Iris pigment epithelial cell (primary cell): ENCODE measurements at regions not wholly inside any gene's neighbourhood (a gene's known extent, or its start where the extent isn't known, plus 50 kb on each side); places are given as distances from the start of the nearest gene placed in this dataset.

Source experiments
- DNase-seq: peaks from one replicate; pipeline ENCODE4 v3.0.0-alpha.2; 2011; ENCODE audit warnings: low read depth

DNA sequence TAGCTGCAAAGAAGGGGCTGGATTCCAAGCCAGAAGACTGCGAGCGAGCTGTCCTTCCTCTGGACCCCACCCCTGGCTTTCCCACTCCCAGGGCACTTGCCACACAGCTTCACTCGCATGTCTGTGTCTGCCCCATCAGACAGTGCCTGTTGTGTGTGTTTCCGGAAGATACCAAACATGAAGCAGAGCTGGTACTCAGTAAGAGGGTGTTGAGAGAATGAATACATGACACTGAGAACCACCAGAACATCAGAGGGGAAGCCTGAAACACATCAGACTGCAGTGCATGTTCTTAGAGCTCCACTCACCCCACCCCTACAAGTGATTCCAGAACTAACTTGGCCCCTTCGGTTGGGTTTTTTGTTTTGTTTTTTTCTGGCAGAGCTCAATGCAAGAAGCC lies 181.5 kb downstream of the TTC32 start:
- no peak for DNase-seq

DNA sequence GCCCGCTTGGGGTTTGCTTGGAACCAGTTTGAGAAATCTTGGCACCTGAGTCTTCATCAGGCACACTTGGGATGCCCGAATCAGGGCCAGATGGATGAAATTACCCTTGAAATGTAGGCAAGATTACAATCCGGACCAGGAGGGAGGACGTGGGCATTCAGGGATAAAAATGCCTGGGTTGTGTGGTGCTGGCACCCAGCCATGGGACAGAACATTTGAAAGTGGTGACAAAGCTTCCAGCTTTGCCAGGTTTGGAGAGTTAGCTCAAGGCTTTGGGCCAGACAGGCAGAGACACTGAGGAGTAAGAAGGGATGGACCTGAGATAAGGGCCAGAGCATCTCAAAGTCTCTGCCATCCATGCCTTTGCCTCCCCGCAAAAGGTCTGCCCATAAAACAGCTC lies 182.2 kb downstream of the TTC32 start:
- DNase-seq, result no peak

DNA sequence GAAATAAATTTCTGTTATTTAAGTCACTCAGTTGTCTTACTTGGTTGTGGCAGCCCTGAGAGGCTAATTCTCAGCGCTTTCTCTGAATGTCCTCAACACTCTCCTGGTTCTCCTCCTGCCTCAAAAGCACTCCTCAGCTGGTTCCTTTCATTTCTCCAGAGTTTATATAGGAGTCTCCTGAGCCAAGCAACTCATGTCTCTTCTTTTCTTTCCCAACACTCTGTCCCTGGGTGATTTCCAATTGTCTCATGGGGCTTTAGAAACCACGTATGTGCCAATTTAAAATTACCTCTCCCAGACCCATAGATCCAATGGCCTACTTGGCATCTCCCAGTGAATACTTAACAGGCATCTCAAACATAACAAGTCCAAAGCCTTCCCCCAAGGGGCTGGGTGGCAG lies 184.3 kb downstream of the TTC32 start:
- DNase-seq, result no peak

DNA sequence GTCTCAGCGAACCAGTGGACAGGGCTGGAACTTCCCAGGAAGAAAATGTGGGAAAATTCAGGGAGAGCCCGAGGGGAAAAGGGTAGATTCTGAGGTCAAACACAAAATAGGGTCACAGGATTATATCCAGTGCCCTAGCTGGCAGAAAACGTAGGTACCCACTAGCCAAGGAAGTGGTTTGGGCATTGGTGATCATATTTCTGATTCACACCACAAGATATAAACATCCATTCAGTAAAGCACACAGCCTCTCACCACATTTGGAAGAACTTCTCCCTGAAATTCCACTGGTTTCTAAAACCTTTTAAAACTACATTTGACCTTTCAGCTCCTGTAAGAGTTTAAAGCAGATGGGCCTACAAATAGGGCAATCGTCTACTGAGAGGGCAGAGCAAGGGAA lies 186.9 kb downstream of the TTC32 start:
- DNase-seq, result peak; percentile 21

DNA sequence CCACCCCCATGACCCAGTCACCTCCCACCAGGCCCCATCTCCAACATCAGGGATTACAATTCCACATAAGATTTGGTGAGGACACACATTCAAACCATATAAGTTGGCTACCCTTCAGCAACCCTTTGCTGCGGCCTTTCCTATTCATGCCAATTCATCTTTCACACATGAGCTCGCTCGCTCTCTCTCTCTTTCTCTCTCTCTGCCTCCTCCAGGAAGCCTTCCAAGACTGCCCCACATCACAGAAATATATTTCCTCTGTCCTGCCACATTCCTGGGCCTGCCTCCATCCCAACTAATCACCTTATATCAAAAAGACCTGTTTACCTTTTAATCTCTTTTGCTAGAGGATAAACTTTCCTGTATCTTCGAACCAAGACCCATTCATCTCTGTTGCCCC lies 188.9 kb downstream of the TTC32 start:
- no peak for DNase-seq

DNA sequence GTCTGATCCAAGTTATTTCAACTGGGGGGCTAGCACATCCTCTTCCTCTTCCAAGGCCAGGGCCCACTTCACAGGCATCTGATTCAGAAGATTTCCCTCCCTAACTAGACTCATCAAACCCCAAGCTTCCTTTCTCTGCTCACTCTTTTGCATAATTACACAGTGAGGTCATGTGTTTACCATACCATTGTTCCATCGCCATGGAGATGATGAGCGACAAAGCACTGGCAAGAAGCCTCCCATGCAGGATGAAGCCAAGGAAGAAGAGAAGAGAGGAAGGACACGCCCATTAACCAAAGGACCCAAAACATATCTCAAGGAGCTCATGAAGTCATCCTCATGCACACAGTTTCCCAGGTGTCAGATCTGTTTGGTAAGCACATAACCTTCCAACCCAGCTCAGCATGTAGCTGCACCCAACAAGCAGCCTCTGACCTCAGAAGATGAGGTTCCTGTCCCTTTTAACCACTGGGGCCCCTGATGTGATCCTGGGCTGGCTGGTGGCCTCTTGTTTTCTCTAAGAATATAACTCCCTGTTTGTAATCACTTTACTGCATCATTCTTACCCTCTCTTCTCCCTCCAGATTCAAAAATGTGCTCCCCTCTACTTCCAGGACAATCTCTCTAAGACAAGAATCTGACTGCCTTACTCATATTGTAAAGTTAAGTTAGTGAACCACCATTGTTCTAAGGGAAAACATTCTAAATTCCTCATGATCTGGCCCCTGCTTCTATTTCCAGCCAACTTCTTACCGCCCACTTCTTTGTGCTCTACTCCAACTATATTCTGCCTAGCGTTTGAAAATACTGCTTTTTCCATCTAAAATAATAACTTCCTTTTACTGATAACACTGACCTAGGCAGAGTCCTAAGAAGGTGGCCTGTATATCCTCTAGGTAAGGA lies 190.1 kb downstream of the TTC32 start:
- DNase-seq, result peak; percentile 98

DNA sequence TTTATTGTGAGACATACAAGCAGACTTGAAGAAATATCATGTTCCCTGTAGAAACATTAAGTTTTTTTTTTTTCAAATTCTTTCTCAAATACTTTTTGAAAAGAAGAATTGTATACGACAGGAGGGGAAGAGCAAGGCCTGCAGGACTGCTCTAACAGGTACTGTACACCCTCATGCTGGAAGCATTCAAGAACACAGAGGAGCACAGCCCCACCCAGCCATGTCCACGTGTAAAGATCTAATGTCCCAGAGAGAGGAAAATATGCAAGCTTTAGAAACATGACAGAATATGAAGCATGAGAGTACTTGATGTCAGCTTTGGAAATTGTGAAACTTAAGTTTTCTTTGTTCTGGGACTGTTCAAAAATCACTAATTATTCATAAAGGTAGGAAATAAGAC lies 191.6 kb downstream of the TTC32 start:
- no peak for DNase-seq

DNA sequence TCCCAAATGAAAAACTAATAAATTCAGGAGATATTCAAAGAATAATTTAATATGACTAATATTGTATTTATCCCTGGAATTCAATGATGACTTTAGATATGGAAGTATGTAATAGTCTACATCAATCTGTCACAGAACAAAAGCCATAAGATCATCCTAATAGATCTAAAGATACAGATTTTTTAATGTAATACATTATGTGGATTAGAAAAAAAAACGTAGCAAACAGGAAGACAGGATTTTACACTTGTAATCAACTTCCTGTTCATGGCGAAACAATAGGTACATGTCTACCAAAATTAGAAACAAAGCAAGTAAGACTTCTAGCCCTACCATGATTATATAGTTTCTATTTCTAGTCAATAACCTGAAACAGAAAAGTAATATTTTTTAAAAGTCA lies 192.2 kb downstream of the TTC32 start:
- DNase-seq, result no peak

DNA sequence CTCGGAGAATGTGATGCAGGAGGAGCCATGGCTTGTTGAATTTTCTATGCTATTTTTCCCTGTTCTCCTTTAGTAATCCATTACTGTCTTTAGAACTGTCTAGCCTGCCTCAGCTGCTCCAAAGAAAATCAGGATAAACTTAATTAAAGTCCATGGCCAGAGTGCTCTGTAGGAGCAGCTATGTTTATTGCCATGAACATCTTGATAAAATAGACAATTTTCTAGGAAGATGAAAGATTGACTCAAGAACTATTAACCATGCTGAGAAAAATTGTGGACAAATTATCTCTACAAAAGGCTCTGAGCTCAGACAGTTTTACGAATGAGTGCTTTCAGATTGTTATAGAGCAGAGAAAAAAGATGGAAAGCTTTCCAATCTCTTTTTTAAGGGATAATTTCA lies 193.0 kb downstream of the TTC32 start:
- no peak for DNase-seq

DNA sequence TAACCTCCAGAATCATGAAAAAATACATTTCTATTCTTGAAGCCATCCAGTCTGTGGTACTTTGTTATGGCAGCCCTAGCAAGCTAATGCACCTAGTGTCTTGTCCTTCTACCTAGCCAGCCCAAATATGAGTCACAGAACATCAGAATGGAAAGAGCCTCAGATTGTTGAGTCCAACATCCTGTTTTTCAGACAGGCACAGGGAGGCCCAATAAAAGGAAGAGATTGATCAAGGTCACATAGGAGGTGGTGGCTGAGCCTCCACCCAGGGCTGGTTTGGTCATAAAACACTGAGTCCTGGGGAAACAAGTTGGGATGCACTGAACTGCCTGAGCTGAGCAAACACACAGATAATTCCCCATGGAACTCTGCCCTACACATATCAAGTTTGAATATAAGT lies 195.5 kb downstream of the TTC32 start:
- peak; percentile 29 for DNase-seq

DNA sequence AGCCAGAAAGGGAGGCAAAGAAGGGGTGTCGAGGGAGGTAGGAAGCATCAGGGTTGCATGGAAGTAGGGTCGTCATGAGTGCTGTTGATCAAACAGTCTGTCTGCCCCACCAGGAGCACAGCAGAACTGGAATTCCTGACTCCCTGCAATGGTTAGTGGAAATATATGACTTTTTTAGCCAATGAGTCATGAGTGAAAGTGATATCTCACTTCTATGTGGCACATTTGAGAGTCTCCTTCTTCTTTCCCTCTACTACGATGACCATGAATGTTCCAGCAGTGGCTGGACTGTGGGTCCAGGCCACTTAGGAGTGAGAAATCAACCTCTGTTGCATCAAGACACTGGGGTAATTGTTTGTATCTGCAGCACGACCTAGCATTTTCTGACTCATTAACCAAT lies 199.5 kb downstream of the TTC32 start:
- DNase-seq, result peak; percentile 29

DNA sequence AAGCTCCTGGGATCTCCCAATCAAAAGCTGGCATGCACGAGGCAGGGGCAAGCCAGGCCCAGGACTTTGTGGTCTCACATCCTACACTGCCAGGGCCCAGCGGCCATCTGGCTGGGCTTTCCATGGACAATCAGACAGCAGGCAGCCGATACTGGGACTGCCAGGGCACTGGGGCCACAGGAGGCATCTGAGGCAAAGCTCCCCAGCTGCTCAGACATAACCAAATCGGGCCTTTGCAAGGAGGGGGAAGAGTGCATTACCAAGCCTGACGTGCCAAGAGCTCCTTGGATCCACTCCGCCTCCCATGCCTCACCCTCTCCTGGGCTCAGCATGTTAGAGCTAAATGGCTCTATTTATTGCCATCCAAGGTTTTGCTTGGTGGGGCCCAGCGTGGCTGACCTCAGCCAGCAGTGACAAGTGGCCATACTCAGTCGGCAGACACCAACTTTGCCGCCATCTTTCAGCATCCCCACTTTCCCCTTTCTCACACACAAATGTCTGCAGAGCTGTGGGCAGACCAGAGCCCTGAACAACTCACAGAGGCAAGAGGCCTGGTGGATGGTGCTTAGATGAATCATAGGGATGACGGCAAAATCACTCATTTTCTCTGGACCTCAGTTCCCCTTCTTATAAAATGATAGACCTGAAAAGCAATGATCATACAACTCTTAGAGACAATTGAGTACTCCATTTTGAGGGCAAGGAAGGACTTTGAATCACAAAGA lies 200.8 kb downstream of the TTC32 start:
- no peak for DNase-seq

DNA sequence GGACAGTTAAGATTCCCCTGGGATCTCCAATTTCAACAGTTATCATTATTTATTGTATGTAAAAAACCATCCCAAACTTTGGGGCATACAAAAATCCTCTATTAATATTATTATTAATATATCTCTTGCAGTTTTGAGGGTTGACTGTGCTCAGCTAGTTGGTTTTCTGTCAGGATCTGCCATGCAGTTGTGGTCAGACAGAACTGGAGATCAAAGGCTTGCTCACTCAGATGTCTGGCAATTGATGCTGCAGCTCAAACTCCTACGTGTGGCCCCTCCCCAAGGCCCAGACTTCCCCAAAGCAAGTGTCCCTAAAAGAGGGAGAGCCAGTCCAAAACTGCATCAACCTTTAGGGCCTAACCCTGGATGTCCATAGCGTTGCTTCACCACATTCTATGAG lies 204.7 kb downstream of the TTC32 start:
- no peak for DNase-seq

DNA sequence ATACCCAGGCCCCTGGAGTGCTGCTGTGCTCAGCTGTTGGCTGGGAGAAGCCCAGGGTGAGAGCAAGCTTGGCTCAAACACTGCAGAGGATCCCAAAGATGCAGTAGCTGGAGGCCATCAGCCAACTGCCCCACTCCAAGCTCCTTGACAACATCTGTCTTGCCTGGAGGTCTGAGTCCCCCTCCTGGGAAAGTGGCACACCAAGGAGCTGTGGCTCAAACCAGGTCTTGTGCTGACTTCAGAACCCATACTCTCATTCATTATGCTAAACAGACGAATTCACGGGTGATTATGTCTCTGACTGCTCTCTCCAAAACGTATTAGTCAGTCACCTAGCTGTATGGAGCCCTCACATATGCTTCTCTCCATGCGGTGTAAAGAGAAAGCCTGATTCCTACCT lies 206.1 kb downstream of the TTC32 start:
- no peak for DNase-seq

DNA sequence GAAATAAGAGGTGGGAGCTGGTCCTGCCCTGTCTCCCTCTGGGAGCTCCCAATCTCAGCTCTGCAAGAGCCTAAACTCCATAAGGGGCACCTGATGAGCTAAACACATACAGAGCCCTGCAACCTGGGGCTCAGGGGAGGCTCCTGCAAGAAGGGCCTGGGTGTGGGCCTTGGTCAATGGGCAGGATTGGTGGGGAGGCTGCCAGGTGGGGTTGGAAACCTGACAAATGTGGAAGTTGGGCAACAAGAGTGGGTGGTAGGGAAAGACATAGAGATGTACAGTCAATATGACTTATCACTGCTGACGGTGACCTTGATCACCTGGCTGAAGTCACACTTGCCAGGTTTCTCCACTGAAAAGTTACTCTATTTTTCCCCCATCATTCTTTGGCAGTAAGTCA lies 209.9 kb downstream of the TTC32 start:
- DNase-seq, result no peak

DNA sequence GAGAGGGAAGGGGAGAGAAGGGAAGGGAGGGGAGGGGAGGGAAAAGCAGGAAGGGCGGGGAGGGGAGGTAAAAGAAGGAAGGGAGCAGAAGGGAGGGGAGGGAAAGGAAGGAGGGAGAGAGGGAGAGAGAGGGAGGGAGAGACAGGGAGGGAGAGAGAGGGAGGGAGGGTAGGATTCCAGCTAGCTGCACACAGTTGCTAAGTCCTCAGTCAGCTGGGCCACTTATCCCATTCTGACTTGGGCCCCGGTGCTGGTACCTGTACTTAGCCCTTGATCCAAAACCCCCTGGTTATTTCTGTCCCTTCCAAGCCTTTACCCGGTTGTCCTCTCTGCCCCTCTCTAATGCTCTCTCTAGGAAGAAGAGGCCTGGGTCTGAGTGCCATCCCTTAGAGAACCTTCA lies 211.4 kb downstream of the TTC32 start:
- DNase-seq, result no peak

DNA sequence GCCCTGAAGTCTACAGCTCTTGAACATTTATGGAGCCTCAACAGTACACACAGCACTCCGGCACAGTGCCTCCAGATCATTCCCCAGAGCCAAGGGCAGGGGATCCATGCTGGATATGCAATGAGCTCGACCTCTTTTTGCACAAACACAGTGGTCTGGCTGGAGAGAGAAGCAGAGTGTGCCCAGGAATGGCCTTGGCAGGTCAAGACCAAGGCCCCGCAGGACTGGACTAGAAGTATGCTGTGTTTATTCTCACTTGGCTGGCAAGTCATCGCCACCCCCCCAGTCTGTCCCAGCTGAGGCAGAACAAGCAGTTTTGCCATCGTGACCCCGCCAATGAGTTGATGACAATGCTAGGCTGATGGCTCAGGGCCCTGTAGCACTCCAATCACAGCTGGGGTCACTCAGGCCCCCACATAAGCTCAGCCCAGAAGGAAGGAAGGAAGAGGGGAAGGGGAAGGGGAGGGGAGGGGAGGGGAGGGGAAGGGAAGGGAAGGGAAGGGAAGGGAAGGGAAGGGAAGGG lies 212.1 kb downstream of the TTC32 start:
- DNase-seq, result no peak

DNA sequence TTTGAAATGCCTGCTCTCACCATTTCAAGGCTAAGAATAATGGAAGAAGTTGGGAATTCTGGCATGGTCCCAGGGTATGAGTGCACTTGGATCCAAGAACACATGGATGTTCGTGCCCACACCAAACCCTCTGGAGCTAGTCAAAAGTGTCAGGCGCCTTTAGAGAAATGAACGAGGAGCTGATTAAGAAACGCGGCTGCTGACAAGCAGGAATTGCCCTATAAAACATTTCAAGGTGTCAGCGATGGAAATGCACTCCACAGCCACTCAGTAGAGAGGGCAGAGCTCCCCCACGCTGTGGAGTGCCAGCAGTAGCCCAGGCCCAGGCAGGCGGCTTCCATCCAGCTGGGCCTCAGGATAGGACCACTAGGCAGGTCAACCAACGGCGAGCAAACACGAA lies 213.7 kb downstream of the TTC32 start:
- no peak for DNase-seq

DNA sequence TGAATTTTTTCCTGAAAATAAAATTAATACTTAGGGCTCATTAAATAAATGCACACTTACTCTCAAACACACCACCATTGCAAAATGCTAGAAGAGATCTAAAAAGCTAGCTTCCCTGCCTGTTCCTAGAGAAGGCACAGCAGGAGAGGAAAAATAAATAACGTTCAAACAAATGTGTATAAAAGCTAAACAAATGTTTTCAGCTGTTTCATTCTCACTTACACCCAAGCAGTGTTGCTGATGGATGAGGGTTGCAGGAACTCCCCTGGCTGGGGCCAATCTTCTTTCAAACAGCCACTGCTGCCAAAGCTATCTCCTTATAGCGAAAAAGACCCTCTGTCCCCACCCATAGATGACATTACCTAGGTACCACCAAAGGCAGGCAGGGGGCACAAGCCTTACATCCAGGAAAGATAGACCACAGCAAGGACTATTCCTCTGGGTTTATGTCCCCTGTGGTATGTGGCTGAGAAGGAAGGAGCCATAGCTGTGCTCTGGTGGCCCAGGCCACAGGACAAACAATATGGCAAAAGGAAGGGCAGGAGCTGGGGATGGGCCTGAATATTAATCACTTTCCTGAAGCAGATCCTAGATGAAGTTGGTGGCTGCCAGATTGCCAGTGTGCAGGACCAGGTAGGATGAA lies 214.6 kb downstream of the TTC32 start:
- DNase-seq, result no peak

DNA sequence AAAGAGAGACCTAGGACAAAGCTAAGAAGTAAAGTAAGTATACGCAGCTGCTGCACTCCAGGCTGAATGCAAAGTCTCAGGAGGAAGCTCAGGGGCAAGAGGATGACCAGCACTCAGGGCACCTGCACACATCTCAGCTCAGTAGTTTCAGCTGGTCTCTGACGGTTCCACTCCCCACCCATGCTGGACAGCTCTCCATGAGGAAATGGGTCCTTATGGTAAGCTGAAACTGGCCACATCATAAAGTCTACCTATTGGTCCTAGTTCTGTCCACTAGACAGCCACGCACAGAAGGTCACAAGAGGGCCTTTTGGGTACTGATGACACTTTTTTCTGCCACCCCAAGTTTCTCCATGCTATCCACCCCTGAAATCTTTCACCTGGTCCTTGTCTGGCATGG lies 215.3 kb downstream of the TTC32 start:
- DNase-seq, result no peak

DNA sequence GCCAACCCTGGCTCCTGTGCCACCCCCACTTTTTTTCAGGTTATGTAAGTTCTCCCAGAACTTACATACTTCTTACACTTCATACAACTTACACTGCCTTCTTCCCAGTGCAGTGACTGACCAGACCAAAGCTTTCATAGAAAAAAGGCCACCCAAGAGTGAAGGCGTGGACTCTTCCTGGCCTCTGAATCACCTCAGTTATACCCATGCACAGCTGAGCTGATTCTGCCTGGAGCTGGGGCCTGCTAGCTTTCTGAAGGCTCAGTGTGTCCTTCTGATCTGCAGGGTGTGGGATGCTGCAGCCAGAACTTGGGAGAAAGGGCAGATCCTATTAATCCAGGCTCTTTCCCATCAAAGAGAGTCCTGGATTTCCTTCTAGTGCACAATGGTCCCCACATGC lies 216.1 kb downstream of the TTC32 start:
- peak; percentile 16 for DNase-seq

DNA sequence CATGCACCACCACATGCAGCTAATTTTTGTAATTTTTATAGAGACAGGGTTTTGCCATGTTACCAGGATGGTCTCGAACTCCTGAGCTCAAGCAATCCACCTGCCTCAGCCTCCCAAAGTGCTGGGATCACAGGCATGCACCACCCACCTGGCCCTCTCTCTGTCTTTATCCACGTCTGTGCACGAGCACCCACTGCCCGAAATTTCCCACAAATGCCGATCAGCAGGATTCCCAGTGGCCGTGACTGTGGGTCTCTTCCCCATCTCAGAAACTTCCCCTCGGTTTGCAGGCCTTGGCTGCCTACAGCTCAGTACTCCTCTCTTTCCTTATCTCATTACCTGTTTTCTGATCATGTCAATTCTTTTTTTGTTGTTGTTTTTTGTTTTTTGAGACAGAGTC lies 217.3 kb downstream of the TTC32 start:
- no peak for DNase-seq

DNA sequence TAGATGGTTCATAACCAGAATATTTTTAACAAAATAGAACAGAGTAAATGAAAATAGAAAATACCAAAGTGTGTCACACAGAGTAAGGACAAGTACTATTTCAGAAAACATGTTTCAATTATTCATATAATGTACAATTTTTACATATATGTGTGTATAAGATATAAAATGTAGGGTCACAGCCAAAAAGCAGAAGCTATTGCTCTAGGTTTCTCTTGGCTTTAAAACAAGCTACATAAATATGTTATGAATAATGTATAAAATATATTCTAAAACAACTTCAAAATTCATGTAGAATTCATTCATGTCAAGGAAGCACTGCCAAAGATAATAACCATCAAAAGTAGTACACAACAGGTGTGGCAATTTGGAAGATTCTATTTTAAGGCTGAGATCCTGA lies 218.2 kb downstream of the TTC32 start:
- no peak for DNase-seq
